CD4-positive, alpha-beta T cell treated with Interleukin-17A for 1 hour (primary cell): ENCODE measurements at regions not wholly inside any gene's neighbourhood (a gene's known extent, or its start where the extent isn't known, plus 50 kb on each side); places are given as distances from the start of the nearest gene placed in this dataset.
"Not testable (repeated sequence)": the region's sequence is repeated elsewhere in the genome, so short reads cannot be mapped to it uniquely, and the experiment has no call there.

Source experiments
- DNase-seq: peaks from one replicate; pipeline ENCODE4 v3.0.0-alpha.2; 2020

GRCh38 chr4:116536024-116536423 is 549.4 kb downstream of the TRAM1L1 start:
- not testable (repeated sequence) for DNase-seq

GRCh38 chr4:116531870-116532269 is 553.5 kb downstream of the TRAM1L1 start:
- DNase-seq: no peak

- no peak for DNase-seq
Measured at GRCh38 chr4:116531026-116531425, 554.4 kb downstream of the TRAM1L1 start.

GRCh38 chr4:116530048-116530447 is 555.3 kb downstream of the TRAM1L1 start:
- no peak for DNase-seq

GRCh38 chr4:116529129-116529528 is 556.2 kb downstream of the TRAM1L1 start:
- DNase-seq: no peak

- DNase-seq: no peak
Measured at GRCh38 chr4:116522922-116523321, 562.5 kb downstream of the TRAM1L1 start.

GRCh38 chr4:116520886-116521285 is 564.5 kb downstream of the TRAM1L1 start:
- no peak for DNase-seq

- no peak for DNase-seq
Measured at GRCh38 chr4:116516711-116517110, 568.7 kb downstream of the TRAM1L1 start.

GRCh38 chr4:116515959-116516358 is 569.4 kb downstream of the TRAM1L1 start:
- DNase-seq: no peak

GRCh38 chr4:116512552-116512951 is 572.8 kb downstream of the TRAM1L1 start:
- DNase-seq: no peak

GRCh38 chr4:116501954-116502353 is 583.4 kb downstream of the TRAM1L1 start:
- no peak for DNase-seq

GRCh38 chr4:116500225-116500624 is 585.2 kb downstream of the TRAM1L1 start:
- DNase-seq: no peak

- no peak for DNase-seq
Measured at GRCh38 chr4:116489739-116490138, 595.6 kb downstream of the TRAM1L1 start.

GRCh38 chr4:116486401-116486800 is 599.0 kb downstream of the TRAM1L1 start:
- DNase-seq: no peak

GRCh38 chr4:116480546-116480945 is 604.8 kb downstream of the TRAM1L1 start:
- DNase-seq: no peak

GRCh38 chr4:116478343-116478742 is 607.0 kb downstream of the TRAM1L1 start:
- DNase-seq: no peak

GRCh38 chr4:116469582-116469981 is 615.8 kb downstream of the TRAM1L1 start:
- no peak for DNase-seq

- no peak for DNase-seq
Measured at GRCh38 chr4:116453127-116453526, 632.2 kb downstream of the TRAM1L1 start.

- DNase-seq: no peak
Measured at GRCh38 chr4:116449764-116450163, 635.6 kb downstream of the TRAM1L1 start.

GRCh38 chr4:116444117-116444516 is 641.3 kb downstream of the TRAM1L1 start:
- no peak for DNase-seq

GRCh38 chr4:116438981-116439729 is 646.2 kb downstream of the TRAM1L1 start:
- no peak for DNase-seq

- no peak for DNase-seq
Measured at GRCh38 chr4:116438417-116438816, 647.0 kb downstream of the TRAM1L1 start.

GRCh38 chr4:116427666-116428065 is 657.7 kb downstream of the TRAM1L1 start:
- DNase-seq: no peak

- DNase-seq: no peak
Measured at GRCh38 chr4:116413222-116413621, 672.2 kb downstream of the TRAM1L1 start.

- no peak for DNase-seq
Measured at GRCh38 chr4:116401293-116401692, 684.1 kb downstream of the TRAM1L1 start.
